ENCODE measurements at regions not wholly inside any gene's neighbourhood (a gene's known extent, or its start where the extent isn't known, plus 50 kb on each side); places are given as distances from the start of the nearest gene placed in this dataset.

DNA sequence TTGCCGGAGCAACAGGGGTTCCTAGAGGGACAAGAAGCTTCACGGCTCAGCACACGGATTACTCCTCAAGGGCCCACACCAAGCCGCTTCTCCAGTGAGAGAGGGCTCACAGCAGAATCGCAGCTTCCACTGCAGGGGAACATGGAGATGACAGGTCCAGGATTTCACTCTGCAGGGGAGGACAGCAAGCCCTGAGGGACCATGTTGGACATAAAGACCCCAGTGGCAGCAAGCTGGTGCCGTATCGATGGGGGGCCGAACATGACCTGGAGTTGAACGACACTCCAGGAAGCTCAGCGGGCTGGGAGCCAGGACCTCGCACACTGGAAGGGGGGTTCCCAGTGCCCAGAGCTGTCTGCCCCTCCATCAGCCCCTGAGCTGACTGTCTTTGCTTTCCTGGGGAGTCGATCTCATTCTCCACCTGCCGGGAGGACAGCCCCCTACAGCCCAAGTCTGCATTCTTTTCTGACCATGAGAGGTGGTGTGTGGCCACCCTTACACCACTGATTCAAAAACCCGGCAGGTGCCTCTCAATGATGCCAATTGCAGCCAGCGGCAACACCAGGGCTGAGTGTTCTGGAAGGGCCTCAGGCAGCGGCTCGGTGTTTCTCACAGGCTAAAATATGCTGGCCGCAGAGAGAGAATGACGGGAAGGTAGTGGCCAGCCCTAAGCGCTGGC, 194.5 kb upstream of the CDH4 start:
- no peaks in the 10 kb centered on the region for H3K4me1 ChIP-seq (ENCODE audit: control insufficient read depth in 5 of 5, insufficient read depth in 5 of 5, low read length in 5 of 5)
- H3K27ac ChIP-seq (ENCODE audit: low read depth, low read length), result no peak overlapping the region
- no peaks in the 10 kb centered on the region for H3K36me3 ChIP-seq (ENCODE audit: control insufficient read depth in 5 of 5, insufficient read depth in 5 of 5, low read length in 5 of 5)
- peaks cover 0 to 9% (median 2%) of the 10 kb centered on the region in 5 donors for H3K9me3 ChIP-seq (ENCODE audit: control insufficient read depth in 5 of 5, low read length in 5 of 5)
- peaks cover 0 to 7% (median 6%) of the 10 kb centered on the region in 5 donors for H3K27me3 ChIP-seq (ENCODE audit: control insufficient read depth in 5 of 5, insufficient read depth in 4 of 5, low read length in 5 of 5)
- H3K9ac ChIP-seq (ENCODE audit: low read length in 5 of 5), result no peak overlapping the region
- no peak overlapping the region for H3K4me3 ChIP-seq (ENCODE audit: low read depth in 1 of 5, low read length in 5 of 5)

DNA sequence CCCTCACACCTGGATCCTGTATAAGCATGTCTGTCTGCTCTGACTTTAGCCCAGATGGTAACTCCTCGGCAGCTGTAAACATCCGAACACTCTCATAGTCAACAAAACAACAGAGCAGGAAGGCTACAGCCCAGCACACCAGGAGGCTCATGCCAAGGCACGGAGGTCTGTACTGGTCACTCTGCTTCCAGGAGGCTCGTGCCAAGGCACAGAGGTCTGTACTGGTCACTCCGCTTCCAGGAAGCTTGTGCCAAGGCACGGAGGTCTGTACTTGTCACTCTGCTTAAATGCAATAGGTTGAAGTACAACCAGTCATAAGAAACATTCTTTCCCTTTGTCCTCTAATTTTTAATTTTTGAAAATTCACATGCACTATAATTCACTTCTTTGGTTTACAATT, 190.1 kb upstream of the CDH4 start:
- Histone ChIP-seq H3K27ac (ENCODE audit: low read depth, low read length) (no peak overlapping the region), H3K9ac (ENCODE audit: low read length in 5 of 5) (no peak overlapping the region), H3K9me3 (ENCODE audit: control insufficient read depth in 5 of 5, low read length in 5 of 5) (peaks cover 0 to 11% (median 4%) of the 10 kb centered on the region in 5 donors), H3K4me1 (ENCODE audit: control insufficient read depth in 5 of 5, insufficient read depth in 5 of 5, low read length in 5 of 5) (no peaks in the 10 kb centered on the region), H3K4me3 (ENCODE audit: low read depth in 1 of 5, low read length in 5 of 5) (no peak overlapping the region), H3K36me3 (ENCODE audit: control insufficient read depth in 5 of 5, insufficient read depth in 5 of 5, low read length in 5 of 5) (no peaks in the 10 kb centered on the region), H3K27me3 (ENCODE audit: control insufficient read depth in 5 of 5, insufficient read depth in 4 of 5, low read length in 5 of 5) (peaks cover 0 to 6% (median 0%) of the 10 kb centered on the region in 5 donors)

DNA sequence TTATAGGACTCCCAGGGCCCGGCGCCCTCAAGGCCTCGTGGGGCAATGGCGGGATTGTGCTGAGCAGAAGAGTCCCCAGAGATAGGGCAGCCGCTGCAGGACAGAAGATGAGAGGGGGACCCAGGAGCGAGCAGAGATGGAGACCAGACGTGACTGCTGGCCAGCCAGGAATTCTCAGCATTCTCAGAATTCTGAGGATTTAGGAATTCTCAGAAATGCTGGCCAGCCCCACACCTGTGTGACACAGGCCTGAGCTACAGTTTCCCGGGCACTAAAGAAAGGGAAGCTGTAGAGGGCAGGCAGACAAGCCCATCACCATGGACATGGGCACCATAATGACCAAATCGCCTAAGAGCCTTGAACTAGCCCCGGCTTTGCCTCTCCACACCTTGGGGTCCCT, 186.2 kb upstream of the CDH4 start:
- Histone ChIP-seq H3K4me1 (ENCODE audit: control insufficient read depth in 5 of 5, insufficient read depth in 5 of 5, low read length in 5 of 5) (no peaks in the 10 kb centered on the region), H3K9me3 (ENCODE audit: control insufficient read depth in 5 of 5, low read length in 5 of 5) (peaks cover 0 to 10% (median 3%) of the 10 kb centered on the region in 5 donors), H3K27me3 (ENCODE audit: control insufficient read depth in 5 of 5, insufficient read depth in 4 of 5, low read length in 5 of 5) (peaks cover 0 to 10% (median 3%) of the 10 kb centered on the region in 5 donors), H3K9ac (ENCODE audit: low read length in 5 of 5) (no peak overlapping the region), H3K4me3 (ENCODE audit: low read depth in 1 of 5, low read length in 5 of 5) (no peak overlapping the region), H3K36me3 (ENCODE audit: control insufficient read depth in 5 of 5, insufficient read depth in 5 of 5, low read length in 5 of 5) (no peaks in the 10 kb centered on the region), H3K27ac (ENCODE audit: low read depth, low read length) (no peak overlapping the region)

DNA sequence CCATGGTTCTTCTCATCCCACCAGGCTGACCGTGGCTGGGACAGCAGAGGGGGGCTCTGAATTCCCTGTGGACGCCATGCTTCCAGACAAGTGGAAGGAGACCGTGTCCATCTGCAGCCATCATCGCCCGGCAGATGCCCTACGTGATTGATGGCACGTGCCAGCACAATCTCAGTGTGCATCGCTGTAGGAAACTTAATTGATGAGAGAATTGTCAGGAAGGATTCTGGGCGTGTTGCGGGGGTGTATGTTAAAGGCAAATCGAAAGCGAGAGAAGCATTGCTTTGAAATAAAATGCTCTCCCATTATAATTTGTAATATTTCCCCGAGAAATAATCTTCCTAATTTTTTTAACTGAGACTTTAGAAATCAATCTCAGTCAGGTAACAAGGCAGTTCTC, 185.5 kb upstream of the CDH4 start:
- no peaks in the 10 kb centered on the region for H3K4me1 ChIP-seq (ENCODE audit: control insufficient read depth in 5 of 5, insufficient read depth in 5 of 5, low read length in 5 of 5)
- H3K4me3 ChIP-seq (ENCODE audit: low read depth in 1 of 5, low read length in 5 of 5), result no peak overlapping the region
- H3K9ac ChIP-seq (ENCODE audit: low read length in 5 of 5), result no peak overlapping the region
- no peak overlapping the region for H3K27ac ChIP-seq (ENCODE audit: low read depth, low read length)
- H3K9me3 ChIP-seq (ENCODE audit: control insufficient read depth in 5 of 5, low read length in 5 of 5), result peaks cover 0 to 7% (median 0%) of the 10 kb centered on the region in 5 donors
- no peaks in the 10 kb centered on the region for H3K36me3 ChIP-seq (ENCODE audit: control insufficient read depth in 5 of 5, insufficient read depth in 5 of 5, low read length in 5 of 5)
- H3K27me3 ChIP-seq (ENCODE audit: control insufficient read depth in 5 of 5, insufficient read depth in 4 of 5, low read length in 5 of 5), result peaks cover 0 to 10% (median 3%) of the 10 kb centered on the region in 5 donors

DNA sequence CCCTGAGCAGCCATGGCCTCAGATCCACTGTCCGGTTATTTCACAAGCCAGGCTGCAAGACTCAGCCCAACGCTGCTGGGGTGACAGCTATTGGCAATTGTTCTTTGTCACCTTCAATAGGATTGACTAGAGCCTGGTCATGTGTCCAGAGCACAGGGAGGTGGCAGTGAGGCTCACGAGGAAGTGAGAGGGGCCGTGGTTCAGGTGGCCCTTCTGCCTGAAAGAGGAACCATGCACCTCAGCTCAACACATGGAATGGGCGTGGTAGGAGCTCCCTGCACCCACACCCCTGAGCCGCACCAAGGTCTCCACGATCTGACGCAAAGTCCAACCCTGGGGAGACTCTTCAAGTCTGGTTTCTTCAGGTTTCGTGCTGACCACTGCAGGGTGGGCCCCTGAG, 184.8 kb upstream of the CDH4 start:
- peaks cover 0 to 10% (median 3%) of the 10 kb centered on the region in 5 donors for H3K27me3 ChIP-seq (ENCODE audit: control insufficient read depth in 5 of 5, insufficient read depth in 4 of 5, low read length in 5 of 5)
- no peak overlapping the region for H3K4me3 ChIP-seq (ENCODE audit: low read depth in 1 of 5, low read length in 5 of 5)
- H3K27ac ChIP-seq (ENCODE audit: low read depth, low read length), result no peak overlapping the region
- no peaks in the 10 kb centered on the region for H3K4me1 ChIP-seq (ENCODE audit: control insufficient read depth in 5 of 5, insufficient read depth in 5 of 5, low read length in 5 of 5)
- peaks cover 0 to 3% (median 0%) of the 10 kb centered on the region in 5 donors for H3K9me3 ChIP-seq (ENCODE audit: control insufficient read depth in 5 of 5, low read length in 5 of 5)
- no peak overlapping the region for H3K9ac ChIP-seq (ENCODE audit: low read length in 5 of 5)
- H3K36me3 ChIP-seq (ENCODE audit: control insufficient read depth in 5 of 5, insufficient read depth in 5 of 5, low read length in 5 of 5), result no peaks in the 10 kb centered on the region

DNA sequence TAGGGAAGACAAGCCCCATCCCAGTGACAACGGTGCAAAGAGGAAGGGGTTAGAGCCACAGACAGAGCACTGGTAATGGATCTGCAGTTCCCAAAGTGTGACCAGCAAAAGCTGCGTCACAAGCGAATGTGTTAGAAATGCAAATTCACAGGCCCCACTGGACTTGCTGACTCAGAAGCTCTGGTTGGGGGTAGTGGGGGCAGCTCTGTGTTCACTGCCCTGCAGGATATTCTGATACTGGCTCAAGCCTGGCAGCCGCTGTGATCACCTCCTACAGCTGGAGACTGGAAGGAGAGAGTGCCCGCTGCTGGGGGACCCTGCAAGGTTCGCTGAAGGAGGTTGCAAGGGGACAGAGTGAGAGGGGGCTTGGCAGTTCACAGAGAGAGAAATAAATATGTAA, 179.7 kb upstream of the CDH4 start:
- Histone ChIP-seq H3K27ac (ENCODE audit: low read depth, low read length) (no peak overlapping the region), H3K36me3 (ENCODE audit: control insufficient read depth in 5 of 5, insufficient read depth in 5 of 5, low read length in 5 of 5) (no peaks in the 10 kb centered on the region), H3K9me3 (ENCODE audit: control insufficient read depth in 5 of 5, low read length in 5 of 5) (peaks cover 0 to 3% (median 2%) of the 10 kb centered on the region in 5 donors), H3K27me3 (ENCODE audit: control insufficient read depth in 5 of 5, insufficient read depth in 4 of 5, low read length in 5 of 5) (peaks cover 0 to 6% (median 3%) of the 10 kb centered on the region in 5 donors), H3K4me3 (ENCODE audit: low read depth in 1 of 5, low read length in 5 of 5) (no peak overlapping the region), H3K4me1 (ENCODE audit: control insufficient read depth in 5 of 5, insufficient read depth in 5 of 5, low read length in 5 of 5) (no peaks in the 10 kb centered on the region), H3K9ac (ENCODE audit: low read length in 5 of 5) (no peak overlapping the region)

DNA sequence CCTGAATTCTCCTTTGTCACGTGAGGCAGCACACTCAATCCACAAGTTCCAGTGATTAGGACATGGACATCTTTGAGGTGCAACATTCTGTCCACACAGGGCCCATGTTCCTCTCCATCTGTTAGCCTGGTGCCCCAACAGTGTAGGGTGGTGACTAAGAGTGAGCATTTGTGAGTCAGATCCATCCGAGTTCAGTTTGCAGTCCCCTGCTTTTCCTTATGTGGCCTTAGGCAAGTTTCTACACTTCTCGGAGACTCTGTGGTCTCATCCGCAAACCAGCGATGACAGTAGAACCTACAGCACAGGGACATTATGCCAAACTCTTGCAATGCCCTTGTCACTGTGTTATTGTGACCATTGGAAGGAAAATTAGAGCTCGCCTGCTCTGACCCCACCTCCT, 178.7 kb upstream of the CDH4 start:
- Histone ChIP-seq H3K27me3 (ENCODE audit: control insufficient read depth in 5 of 5, insufficient read depth in 4 of 5, low read length in 5 of 5) (peaks cover 0 to 2% (median 0%) of the 10 kb centered on the region in 5 donors), H3K27ac (ENCODE audit: low read depth, low read length) (no peak overlapping the region), H3K36me3 (ENCODE audit: control insufficient read depth in 5 of 5, insufficient read depth in 5 of 5, low read length in 5 of 5) (no peaks in the 10 kb centered on the region), H3K4me1 (ENCODE audit: control insufficient read depth in 5 of 5, insufficient read depth in 5 of 5, low read length in 5 of 5) (no peaks in the 10 kb centered on the region), H3K4me3 (ENCODE audit: low read depth in 1 of 5, low read length in 5 of 5) (no peak overlapping the region), H3K9ac (ENCODE audit: low read length in 5 of 5) (no peak overlapping the region), H3K9me3 (ENCODE audit: control insufficient read depth in 5 of 5, low read length in 5 of 5) (peaks cover 0 to 8% (median 4%) of the 10 kb centered on the region in 5 donors)

DNA sequence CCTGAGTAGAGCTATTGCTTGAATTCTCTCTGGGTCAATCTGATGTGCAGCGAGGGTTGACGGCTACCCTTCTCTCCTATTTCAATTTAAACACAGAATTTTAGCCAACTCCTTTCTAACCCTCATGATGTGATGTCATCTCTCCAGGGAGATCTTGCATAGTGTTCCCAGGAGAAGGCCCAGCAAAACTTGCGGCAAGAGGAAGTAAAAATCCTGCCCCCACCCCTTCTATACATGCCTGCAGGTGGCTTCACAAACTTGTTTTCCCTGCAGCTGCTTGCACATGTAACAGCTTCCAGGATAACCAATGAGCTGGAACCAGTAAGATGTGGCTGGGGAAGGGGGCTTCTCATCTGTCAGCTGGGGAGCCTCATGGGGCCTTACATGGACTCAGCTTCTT, 169.3 kb upstream of the CDH4 start:
- Histone ChIP-seq H3K9ac (ENCODE audit: low read length in 5 of 5) (no peak overlapping the region), H3K9me3 (ENCODE audit: control insufficient read depth in 5 of 5, low read length in 5 of 5) (peaks cover 0 to 7% (median 3%) of the 10 kb centered on the region in 5 donors), H3K27me3 (ENCODE audit: control insufficient read depth in 5 of 5, insufficient read depth in 4 of 5, low read length in 5 of 5) (peaks cover 0 to 14% (median 6%) of the 10 kb centered on the region in 5 donors), H3K4me3 (ENCODE audit: low read depth in 1 of 5, low read length in 5 of 5) (no peak overlapping the region), H3K4me1 (ENCODE audit: control insufficient read depth in 5 of 5, insufficient read depth in 5 of 5, low read length in 5 of 5) (no peaks in the 10 kb centered on the region), H3K36me3 (ENCODE audit: control insufficient read depth in 5 of 5, insufficient read depth in 5 of 5, low read length in 5 of 5) (no peaks in the 10 kb centered on the region), H3K27ac (ENCODE audit: low read depth, low read length) (no peak overlapping the region)

DNA sequence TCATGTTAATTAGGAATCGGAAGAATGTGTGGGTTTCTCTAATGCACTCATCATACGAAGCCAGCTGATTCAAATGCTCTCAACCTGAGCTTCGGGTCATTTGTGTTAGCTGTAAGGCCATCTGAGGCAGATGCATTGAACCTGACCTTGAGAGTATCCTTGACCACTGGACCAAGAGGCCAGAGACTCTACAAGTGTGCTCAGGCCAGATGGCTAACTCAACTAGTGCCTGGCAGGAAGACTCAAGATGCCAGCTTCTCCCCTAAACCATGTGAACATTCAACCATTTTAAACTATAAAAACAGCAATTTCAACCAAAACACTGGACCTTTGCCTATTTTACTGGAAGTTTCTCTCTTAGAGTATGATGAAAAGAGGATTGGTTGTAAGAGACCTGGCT, 168.6 kb upstream of the CDH4 start:
- peaks cover 0 to 14% (median 6%) of the 10 kb centered on the region in 5 donors for H3K27me3 ChIP-seq (ENCODE audit: control insufficient read depth in 5 of 5, insufficient read depth in 4 of 5, low read length in 5 of 5)
- no peak overlapping the region for H3K9ac ChIP-seq (ENCODE audit: low read length in 5 of 5)
- peaks cover 0 to 4% (median 3%) of the 10 kb centered on the region in 5 donors for H3K9me3 ChIP-seq (ENCODE audit: control insufficient read depth in 5 of 5, low read length in 5 of 5)
- H3K4me3 ChIP-seq (ENCODE audit: low read depth in 1 of 5, low read length in 5 of 5), result no peak overlapping the region
- no peaks in the 10 kb centered on the region for H3K36me3 ChIP-seq (ENCODE audit: control insufficient read depth in 5 of 5, insufficient read depth in 5 of 5, low read length in 5 of 5)
- H3K27ac ChIP-seq (ENCODE audit: low read depth, low read length), result no peak overlapping the region
- no peaks in the 10 kb centered on the region for H3K4me1 ChIP-seq (ENCODE audit: control insufficient read depth in 5 of 5, insufficient read depth in 5 of 5, low read length in 5 of 5)

DNA sequence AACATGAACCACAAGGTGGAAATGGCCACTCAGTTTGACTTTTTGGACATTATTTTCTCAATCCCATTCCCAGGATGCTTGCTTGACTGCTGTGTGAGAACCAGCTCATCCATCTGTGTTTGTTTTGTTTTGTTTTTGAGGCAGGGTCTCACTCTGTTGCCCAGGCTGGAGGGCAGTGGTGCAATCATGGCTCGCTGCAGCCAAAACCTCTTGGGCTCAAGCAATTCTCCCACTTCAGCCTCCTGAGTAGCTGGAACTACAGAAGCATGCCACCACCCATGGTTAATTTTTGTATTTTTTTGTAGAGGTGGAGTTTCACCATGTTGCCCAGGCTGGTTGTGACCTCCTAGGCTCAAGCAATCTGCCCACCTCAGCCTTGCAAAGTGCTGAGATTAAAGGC, 166.0 kb upstream of the CDH4 start:
- no peaks in the 10 kb centered on the region for H3K36me3 ChIP-seq (ENCODE audit: control insufficient read depth in 5 of 5, insufficient read depth in 5 of 5, low read length in 5 of 5)
- H3K27me3 ChIP-seq (ENCODE audit: control insufficient read depth in 5 of 5, insufficient read depth in 4 of 5, low read length in 5 of 5), result peaks cover 0 to 14% (median 6%) of the 10 kb centered on the region in 5 donors
- H3K9me3 ChIP-seq (ENCODE audit: control insufficient read depth in 5 of 5, low read length in 5 of 5), result peaks cover 0 to 4% (median 3%) of the 10 kb centered on the region in 5 donors
- no peak overlapping the region for H3K4me3 ChIP-seq (ENCODE audit: low read depth in 1 of 5, low read length in 5 of 5)
- no peaks in the 10 kb centered on the region for H3K4me1 ChIP-seq (ENCODE audit: control insufficient read depth in 5 of 5, insufficient read depth in 5 of 5, low read length in 5 of 5)
- H3K27ac ChIP-seq (ENCODE audit: low read depth, low read length), result no peak overlapping the region
- H3K9ac ChIP-seq (ENCODE audit: low read length in 5 of 5), result no peak overlapping the region
